Immature natural killer cell (primary cell): ENCODE measurements at regions not wholly inside any gene's neighbourhood (a gene's known extent, or its start where the extent isn't known, plus 50 kb on each side); places are given as distances from the start of the nearest gene placed in this dataset.

Experiments
- DNase-seq, 3 donors: peaks; one replicate each; pipeline ENCODE4 v3.0.0; 2022; ENCODE audit warnings: mixed read lengths in 1 of 3
- H3K27ac Mint-ChIP-seq, 6 donors: one replicate each; pipeline ENCODE4 v1.8.0; 2020; ENCODE audit warnings: mixed read lengths in 6 of 6, mild to moderate bottlenecking in 5 of 6, inconsistent platforms in 4 of 6, moderate library complexity in 3 of 6
- H3K27me3 Mint-ChIP-seq, 3 donors: one replicate each; pipeline ENCODE4 v1.8.0; 2020 to 2021; ENCODE audit warnings: low read depth in 3 of 3, mild to moderate bottlenecking in 3 of 3, mixed read lengths in 3 of 3, moderate library complexity in 3 of 3, inconsistent platforms in 1 of 3
- H3K36me3 Mint-ChIP-seq, 3 donors: one replicate each; pipeline ENCODE4 v1.8.0; 2020; ENCODE audit warnings: mixed read lengths in 3 of 3, inconsistent platforms in 2 of 3, mild to moderate bottlenecking in 2 of 3
- H3K4me1 Mint-ChIP-seq, 2 donors: one replicate each; pipeline ENCODE4 v1.8.0; 2020; ENCODE audit warnings: inconsistent platforms in 2 of 2, mild to moderate bottlenecking in 2 of 2, mixed read lengths in 2 of 2, moderate library complexity in 1 of 2
- H3K4me3 Mint-ChIP-seq, 5 donors: one replicate each; pipeline ENCODE4 v1.8.0; 2020; ENCODE audit warnings: mild to moderate bottlenecking in 5 of 5, mixed read lengths in 5 of 5, inconsistent platforms in 3 of 5, moderate library complexity in 3 of 5
- H3K9me3 Mint-ChIP-seq, 6 donors: one replicate each; pipeline ENCODE4 v1.8.0; 2020; ENCODE audit warnings: mild to moderate bottlenecking in 6 of 6, mixed read lengths in 6 of 6, inconsistent platforms in 4 of 6, moderate library complexity in 3 of 6

GRCh38 chr22:47396105-47396504 lies 633.7 kb downstream of the TBC1D22A start:
- no peaks in the 10 kb centered on the region for H3K9me3 Mint-ChIP-seq
- DNase-seq, result no peak
- no peaks in the 10 kb centered on the region for H3K36me3 Mint-ChIP-seq
- H3K27ac Mint-ChIP-seq, result no peak overlapping the region
- H3K27me3 Mint-ChIP-seq, result peaks cover 0 to 2% (median 1%) of the 10 kb centered on the region in 3 donors
- no peak overlapping the region for H3K4me3 Mint-ChIP-seq
- H3K4me1 Mint-ChIP-seq, result no peaks in the 10 kb centered on the region

GRCh38 chr22:47395481-47395880 lies 633.0 kb downstream of the TBC1D22A start:
- DNase-seq, result no peak
- H3K4me3 Mint-ChIP-seq, result no peak overlapping the region
- no peak overlapping the region for H3K27ac Mint-ChIP-seq
- H3K27me3 Mint-ChIP-seq, result peaks cover 0 to 2% (median 1%) of the 10 kb centered on the region in 3 donors
- no peaks in the 10 kb centered on the region for H3K4me1 Mint-ChIP-seq
- no peaks in the 10 kb centered on the region for H3K9me3 Mint-ChIP-seq
- H3K36me3 Mint-ChIP-seq, result no peaks in the 10 kb centered on the region

GRCh38 chr22:47394504-47395440 lies 632.3 kb downstream of the TBC1D22A start:
- Mint-ChIP-seq H3K36me3 (no peaks in the 10 kb centered on the region), H3K4me3 (no peak overlapping the region)

GRCh38 chr22:47393191-47393590 lies 630.7 kb downstream of the TBC1D22A start:
- Mint-ChIP-seq H3K27ac (no peak overlapping the region), H3K4me1 (no peaks in the 10 kb centered on the region), H3K36me3 (no peaks in the 10 kb centered on the region), H3K4me3 (no peak overlapping the region), H3K27me3 (no peaks in the 10 kb centered on the region), H3K9me3 (no peaks in the 10 kb centered on the region)
- DNase-seq, result no peak

More at GRCh38 chr22:47394504-47395440, 632.3 kb downstream of the TBC1D22A start:
- Mint-ChIP-seq H3K9me3 (no peaks in the 10 kb centered on the region), H3K27me3 (peaks cover 0 to 2% (median under 1%) of the 10 kb centered on the region in 3 donors), H3K4me1 (no peaks in the 10 kb centered on the region), H3K27ac (no peak overlapping the region)
- no peak for DNase-seq

- Mint-ChIP-seq H3K4me3 (no peak overlapping the region), H3K27ac (no peak overlapping the region), H3K9me3 (no peaks in the 10 kb centered on the region), H3K27me3 (no peaks in the 10 kb centered on the region), H3K4me1 (no peaks in the 10 kb centered on the region), H3K36me3 (no peaks in the 10 kb centered on the region)
- DNase-seq, result no peak
Measured at GRCh38 chr22:47392729-47393128, 630.3 kb downstream of the TBC1D22A start.

- no peak for DNase-seq
- H3K4me1 Mint-ChIP-seq, result no peaks in the 10 kb centered on the region
- no peak overlapping the region for H3K27ac Mint-ChIP-seq
- no peaks in the 10 kb centered on the region for H3K27me3 Mint-ChIP-seq
- no peaks in the 10 kb centered on the region for H3K9me3 Mint-ChIP-seq
- no peak overlapping the region for H3K4me3 Mint-ChIP-seq
- no peaks in the 10 kb centered on the region for H3K36me3 Mint-ChIP-seq
Measured at GRCh38 chr22:47392054-47392347, 629.6 kb downstream of the TBC1D22A start.

GRCh38 chr22:47391169-47392053 lies 629.0 kb downstream of the TBC1D22A start:
- Mint-ChIP-seq H3K9me3 (no peaks in the 10 kb centered on the region), H3K27ac (no peak overlapping the region), H3K4me1 (no peaks in the 10 kb centered on the region), H3K4me3 (no peak overlapping the region), H3K27me3 (no peaks in the 10 kb centered on the region), H3K36me3 (no peaks in the 10 kb centered on the region)
- DNase-seq, result no peak

- Mint-ChIP-seq H3K27me3 (no peaks in the 10 kb centered on the region), H3K4me1 (no peaks in the 10 kb centered on the region)
Measured at GRCh38 chr22:47390026-47390970, 627.8 kb downstream of the TBC1D22A start.

GRCh38 chr22:47389201-47389600 lies 626.8 kb downstream of the TBC1D22A start:
- no peaks in the 10 kb centered on the region for H3K9me3 Mint-ChIP-seq
- peaks cover 0 to under 1% (median 0%) of the 10 kb centered on the region in 3 donors for H3K27me3 Mint-ChIP-seq
- H3K4me3 Mint-ChIP-seq, result no peak overlapping the region
- no peaks in the 10 kb centered on the region for H3K4me1 Mint-ChIP-seq
- H3K36me3 Mint-ChIP-seq, result no peaks in the 10 kb centered on the region
- H3K27ac Mint-ChIP-seq, result no peak overlapping the region
- DNase-seq, result no peak

More at GRCh38 chr22:47390026-47390970, 627.8 kb downstream of the TBC1D22A start:
- Mint-ChIP-seq H3K9me3 (no peaks in the 10 kb centered on the region), H3K27ac (no peak overlapping the region), H3K36me3 (no peaks in the 10 kb centered on the region), H3K4me3 (no peak overlapping the region)
- DNase-seq, result no peak

- Mint-ChIP-seq H3K9me3 (no peaks in the 10 kb centered on the region), H3K4me1 (no peaks in the 10 kb centered on the region), H3K27ac (no peak overlapping the region), H3K27me3 (peaks cover 0 to 3% (median 0%) of the 10 kb centered on the region in 3 donors), H3K4me3 (no peak overlapping the region), H3K36me3 (no peaks in the 10 kb centered on the region)
- DNase-seq, result no peak
Measured at GRCh38 chr22:47388778-47389177, 626.3 kb downstream of the TBC1D22A start.

- peaks cover 0 to 3% (median 0%) of the 10 kb centered on the region in 3 donors for H3K27me3 Mint-ChIP-seq
- no peak for DNase-seq
Measured at GRCh38 chr22:47388331-47388730, 625.9 kb downstream of the TBC1D22A start.

GRCh38 chr22:47386812-47387510 lies 624.5 kb downstream of the TBC1D22A start:
- Mint-ChIP-seq H3K27ac (no peak overlapping the region), H3K36me3 (no peaks in the 10 kb centered on the region), H3K4me1 (no peaks in the 10 kb centered on the region), H3K27me3 (peaks cover 0 to 3% (median 0%) of the 10 kb centered on the region in 3 donors), H3K9me3 (no peaks in the 10 kb centered on the region), H3K4me3 (no peak overlapping the region)
- DNase-seq, result no peak

More at GRCh38 chr22:47388331-47388730, 625.9 kb downstream of the TBC1D22A start:
- Mint-ChIP-seq H3K27ac (no peak overlapping the region), H3K4me1 (no peaks in the 10 kb centered on the region), H3K36me3 (no peaks in the 10 kb centered on the region), H3K4me3 (no peak overlapping the region), H3K9me3 (no peaks in the 10 kb centered on the region)

GRCh38 chr22:47384977-47385376 lies 622.5 kb downstream of the TBC1D22A start:
- H3K4me3 Mint-ChIP-seq, result no peak overlapping the region
- H3K9me3 Mint-ChIP-seq, result no peaks in the 10 kb centered on the region
- H3K27ac Mint-ChIP-seq, result no peak overlapping the region
- no peak for DNase-seq
- H3K27me3 Mint-ChIP-seq, result peaks cover 0 to 5% (median 3%) of the 10 kb centered on the region in 3 donors
- H3K4me1 Mint-ChIP-seq, result no peaks in the 10 kb centered on the region
- no peaks in the 10 kb centered on the region for H3K36me3 Mint-ChIP-seq
